ENCODE measurements at regions not wholly inside any gene's neighbourhood (a gene's known extent, or its start where the extent isn't known, plus 50 kb on each side); places are given as distances from the start of the nearest gene placed in this dataset.

GRCh38 chr1:82125866-82126265 is 325.1 kb downstream of the ADGRL2 start:
- no peak for TF ChIP-seq CTCF (IDR thresholded peaks at IDR 0.05)
- H3K27ac ChIP-seq, result no peak overlapping the region
- H3K4me3 ChIP-seq, result no peak overlapping the region
- no peak for DNase-seq
- H3K9me3 ChIP-seq, result no peaks in the 10 kb centered on the region
- ATAC-seq, result no peak
- H3K36me3 ChIP-seq, result no peaks in the 10 kb centered on the region
- H3K27me3 ChIP-seq (ENCODE audit: low read depth), result no peaks in the 10 kb centered on the region
- intact Hi-C loops (cut with DNase I), result no loop called here
- no peaks in the 10 kb centered on the region for H3K4me1 ChIP-seq

- intact Hi-C loops (cut with DNase I), result no loop called here
- DNase-seq, result no peak
- H3K36me3 ChIP-seq, result no peaks in the 10 kb centered on the region
- no peak overlapping the region for H3K27ac ChIP-seq
- no peaks in the 10 kb centered on the region for H3K9me3 ChIP-seq
- no peak for TF ChIP-seq CTCF (IDR thresholded peaks at IDR 0.05)
- no peaks in the 10 kb centered on the region for H3K4me1 ChIP-seq
- H3K27me3 ChIP-seq (ENCODE audit: low read depth), result no peaks in the 10 kb centered on the region
- no peak overlapping the region for H3K4me3 ChIP-seq
- no peak for ATAC-seq
These were observed 324.4 kb downstream of the ADGRL2 start for GRCh38 chr1:82125119-82125518.

- no peak overlapping the region for H3K27ac ChIP-seq
- H3K9me3 ChIP-seq, result no peaks in the 10 kb centered on the region
- DNase-seq (no peak), ATAC-seq (no peak)
- no peak overlapping the region for H3K4me3 ChIP-seq
- no peaks in the 10 kb centered on the region for H3K27me3 ChIP-seq (ENCODE audit: low read depth)
- intact Hi-C loops (cut with DNase I), result no loop called here
- TF ChIP-seq CTCF (IDR thresholded peaks at IDR 0.05), result no peak
- no peaks in the 10 kb centered on the region for H3K36me3 ChIP-seq
- H3K4me1 ChIP-seq, result no peaks in the 10 kb centered on the region
These were observed 320.7 kb downstream of the ADGRL2 start for GRCh38 chr1:82121421-82121820.

GRCh38 chr1:82116105-82116504 is 315.4 kb downstream of the ADGRL2 start:
- Histone ChIP-seq H3K36me3 (no peaks in the 10 kb centered on the region), H3K4me1 (no peaks in the 10 kb centered on the region), H3K27me3 (ENCODE audit: low read depth) (no peaks in the 10 kb centered on the region), H3K27ac (no peak overlapping the region), H3K4me3 (no peak overlapping the region), H3K9me3 (no peaks in the 10 kb centered on the region)
- ATAC-seq (no peak), DNase-seq (no peak)
- no peak for TF ChIP-seq CTCF (IDR thresholded peaks at IDR 0.05)
- intact Hi-C loops (cut with DNase I), result no loop called here

- Histone ChIP-seq H3K27me3 (ENCODE audit: low read depth) (no peaks in the 10 kb centered on the region), H3K4me1 (peaks cover 10% of the 10 kb centered on the region), H3K27ac (no peak overlapping the region), H3K4me3 (no peak overlapping the region), H3K9me3 (no peaks in the 10 kb centered on the region), H3K36me3 (no peaks in the 10 kb centered on the region)
- TF ChIP-seq CTCF (IDR thresholded peaks at IDR 0.05), result no peak
- intact Hi-C loops (cut with DNase I), result no loop called here
- DNase-seq, result no peak
- ATAC-seq, result no peak
These were observed 314.2 kb downstream of the ADGRL2 start for GRCh38 chr1:82114887-82115286.
